ENCODE measurements at regions not wholly inside any gene's neighbourhood (a gene's known extent, or its start where the extent isn't known, plus 50 kb on each side); places are given as distances from the start of the nearest gene placed in this dataset.

DNA sequence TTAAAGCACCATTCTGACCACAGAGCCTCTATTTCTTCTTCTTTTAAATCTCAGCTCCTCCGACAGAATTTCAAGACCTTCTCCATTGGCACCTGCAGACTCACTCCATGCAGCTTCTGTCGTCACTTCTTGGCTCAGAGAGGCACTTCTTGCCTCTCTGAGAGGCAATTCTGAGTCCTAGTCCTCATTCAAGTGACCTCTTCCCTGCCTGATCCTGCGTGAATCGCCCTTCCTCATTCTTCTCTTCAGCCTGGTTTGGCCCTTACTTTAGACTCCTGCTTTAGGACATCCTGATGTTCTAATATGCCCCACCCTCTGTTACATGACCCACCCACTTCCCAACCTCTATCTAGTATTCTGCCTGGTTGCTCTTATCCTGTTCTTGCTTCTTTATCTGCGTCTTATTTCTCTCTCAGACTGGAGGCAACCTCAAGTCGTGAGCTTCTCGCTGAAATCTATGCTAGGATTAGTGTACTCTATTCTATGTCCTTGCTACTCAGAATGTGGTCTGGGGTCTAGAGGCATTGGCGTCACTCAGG lies 55.6 kb upstream of the CISTR start:
- POLR2A ChIA-PET, result no interaction called here
- DNase-seq (ENCODE audit: low read depth, low spot score) (no peak), FAIRE-seq (no peak)
- Histone ChIP-seq H3K4me1 (ENCODE audit: control insufficient read depth, extremely low read depth, insufficient read depth, low read length) (no peaks in the 10 kb centered on the region), H3K4me2 (ENCODE audit: insufficient read depth, low read length) (no peak overlapping the region), H3K27me3 (ENCODE audit: control insufficient read depth in 2 of 2, insufficient read depth in 2 of 2, low read length in 2 of 2) (peaks cover 29 to 38% of the 10 kb centered on the region in 2 experiments), H3K9me3 (replicated peaks; ENCODE audit: control insufficient read depth, insufficient read depth, low read length) (no peaks in the 10 kb centered on the region), H3K27ac (ENCODE audit: insufficient read depth, low read depth, low read length) (no peak overlapping the region), H3K79me2 (ENCODE audit: control insufficient read depth, insufficient read depth, low read length) (no peaks in the 10 kb centered on the region), H4K20me1 (replicated peaks; ENCODE audit: control insufficient read depth, extremely low read depth, insufficient read depth, low read length) (no peaks in the 10 kb centered on the region), H3K4me3 (replicated peaks in 1 of 3; ENCODE audit: insufficient read depth in 1 of 3, low read depth in 1 of 3, low read length in 3 of 3) (no peak overlapping the region), H3K9ac (replicated peaks; ENCODE audit: extremely low read depth, insufficient read depth, low read length) (no peak overlapping the region), H3K9me1 (replicated peaks; ENCODE audit: control insufficient read depth, extremely low read depth, insufficient read depth, low read length) (no peaks in the 10 kb centered on the region), H2AFZ (ENCODE audit: low read depth, low read length) (no peak overlapping the region), H3K36me3 (ENCODE audit: control insufficient read depth in 2 of 2, extremely low read depth in 1 of 2, insufficient read depth in 2 of 2, low read length in 2 of 2) (no peaks in the 10 kb centered on the region)
- CTCF ChIA-PET, result interaction anchor here (2.0 kb wide), 1 partner anchor 9 kb away, joined by 6 read pairs; no protein-coding TSS in a partner anchor
- dilution Hi-C loops (cut with MboI; ENCODE audit: extremely low pct_ligation_motif_present, low sequenced_read_pairs), result no loop called here
- BruUV-seq (replicated peaks), result no TSS peak
- TF ChIP-seq POLR2AphosphoS5 (IDR thresholded peaks at IDR 0.05; ENCODE audit: insufficient read depth, low read depth, low read length) (no peak), MAX (IDR thresholded peaks at IDR 0.05; ENCODE audit: insufficient read depth, insufficient read length) (no peak), EZH2 (IDR thresholded peaks at IDR 0.05; ENCODE audit: borderline replicate concordance, low read depth, low read length, severe bottlenecking) (no peak), POLR2A (IDR thresholded peaks at IDR 0.05; ENCODE audit: low read depth, low read length) (no peak), MYC (IDR thresholded peaks at IDR 0.05; ENCODE audit: low read depth, low read length) (no peak)
- TF ChIP-seq, protein P1, sequence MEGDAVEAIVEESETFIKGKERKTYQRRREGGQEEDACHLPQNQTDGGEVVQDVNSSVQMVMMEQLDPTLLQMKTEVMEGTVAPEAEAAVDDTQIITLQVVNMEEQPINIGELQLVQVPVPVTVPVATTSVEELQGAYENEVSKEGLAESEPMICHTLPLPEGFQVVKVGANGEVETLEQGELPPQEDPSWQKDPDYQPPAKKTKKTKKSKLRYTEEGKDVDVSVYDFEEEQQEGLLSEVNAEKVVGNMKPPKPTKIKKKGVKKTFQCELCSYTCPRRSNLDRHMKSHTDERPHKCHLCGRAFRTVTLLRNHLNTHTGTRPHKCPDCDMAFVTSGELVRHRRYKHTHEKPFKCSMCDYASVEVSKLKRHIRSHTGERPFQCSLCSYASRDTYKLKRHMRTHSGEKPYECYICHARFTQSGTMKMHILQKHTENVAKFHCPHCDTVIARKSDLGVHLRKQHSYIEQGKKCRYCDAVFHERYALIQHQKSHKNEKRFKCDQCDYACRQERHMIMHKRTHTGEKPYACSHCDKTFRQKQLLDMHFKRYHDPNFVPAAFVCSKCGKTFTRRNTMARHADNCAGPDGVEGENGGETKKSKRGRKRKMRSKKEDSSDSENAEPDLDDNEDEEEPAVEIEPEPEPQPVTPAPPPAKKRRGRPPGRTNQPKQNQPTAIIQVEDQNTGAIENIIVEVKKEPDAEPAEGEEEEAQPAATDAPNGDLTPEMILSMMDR (IDR thresholded peaks at IDR 0.05; ENCODE audit: extremely low read depth in 1 of 2, insufficient read depth in 1 of 2, low read depth in 1 of 2, low read length in 2 of 2), result no peak
- intact Hi-C loops (cut with micrococcal nuclease), result no loop called here
